ENCODE measurements at regions not wholly inside any gene's neighbourhood (a gene's known extent, or its start where the extent isn't known, plus 50 kb on each side); places are given as distances from the start of the nearest gene placed in this dataset.

DNA sequence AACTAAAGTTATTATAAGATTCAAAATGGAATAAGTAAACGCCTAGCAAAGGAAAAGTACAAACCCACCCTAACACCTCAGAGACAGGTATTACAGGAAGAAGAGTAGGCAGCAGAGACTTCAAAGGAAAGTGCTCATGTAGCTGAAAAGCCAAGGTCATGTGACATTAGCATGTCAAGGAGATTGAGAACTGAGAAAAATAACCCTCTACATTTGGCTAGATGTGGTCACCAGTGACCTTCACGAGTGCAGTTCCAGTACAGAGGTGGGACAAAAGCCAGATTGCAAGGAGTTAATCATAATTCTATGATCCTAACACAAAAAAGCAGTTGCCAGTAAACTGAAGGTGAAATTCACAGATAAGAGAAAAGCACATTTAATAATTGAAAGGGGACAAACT is 252.7 kb downstream of the ZEB2 start:
- TF ChIP-seq POLR2A (IDR thresholded peaks at IDR 0.05) (no peak), POLR2AphosphoS5 (IDR thresholded peaks at IDR 0.05) (no peak), CTCF (IDR thresholded peaks at IDR 0.05) (no peak), EP300 (IDR thresholded peaks at IDR 0.05) (no peak)
